Breast epithelium (tissue), 3 donors: ENCODE measurements at regions not wholly inside any gene's neighbourhood (a gene's known extent, or its start where the extent isn't known, plus 50 kb on each side); places are given as distances from the start of the nearest gene placed in this dataset.

ENCODE experiments used
- POLR2A ChIP-seq: fragments of 450-650 bp; IDR thresholded peaks from one replicate; pipeline ENCODE4 v1.6.1; 2016; ENCODE audit warnings: antibody characterized with exemption, mild to moderate bottlenecking, moderate library complexity
- POLR2AphosphoS5 ChIP-seq, 3 donors: sonication (generic); formaldehyde crosslinking; IDR thresholded peaks; one replicate each; pipeline ENCODE4 v1.6.1; 2017; ENCODE audit warnings: antibody characterized with exemption in 3 of 3
- TF ChIP-seq, protein P1 (sequence below), 3 donors: fragments of 450-650 bp; IDR thresholded peaks; one replicate each; pipeline ENCODE4 v1.5.1; 2016 to 2017; ENCODE audit warnings: antibody characterized with exemption in 3 of 3, mild to moderate bottlenecking in 3 of 3, moderate library complexity in 3 of 3

DNA sequence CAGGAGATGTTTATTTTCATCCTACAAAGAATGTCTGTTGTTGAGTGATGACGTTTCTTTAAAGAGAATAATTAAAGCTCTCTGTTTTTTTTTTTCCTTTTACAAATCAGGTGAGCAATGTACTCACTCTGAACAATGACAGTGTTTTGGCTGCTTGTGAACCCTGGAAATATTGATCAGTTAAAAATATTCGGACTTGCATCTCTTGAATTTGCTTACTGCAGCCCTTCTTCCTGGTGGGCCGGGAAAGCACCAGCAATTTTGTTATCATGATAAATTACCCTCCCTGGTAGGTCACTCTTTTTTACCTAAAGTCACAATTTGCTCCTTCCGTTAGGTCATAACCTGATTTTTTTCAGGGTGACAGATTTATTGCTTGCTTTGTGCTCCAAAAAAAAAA is 72.3 kb upstream of the NR5A2 start:
- TF ChIP-seq, protein P1, sequence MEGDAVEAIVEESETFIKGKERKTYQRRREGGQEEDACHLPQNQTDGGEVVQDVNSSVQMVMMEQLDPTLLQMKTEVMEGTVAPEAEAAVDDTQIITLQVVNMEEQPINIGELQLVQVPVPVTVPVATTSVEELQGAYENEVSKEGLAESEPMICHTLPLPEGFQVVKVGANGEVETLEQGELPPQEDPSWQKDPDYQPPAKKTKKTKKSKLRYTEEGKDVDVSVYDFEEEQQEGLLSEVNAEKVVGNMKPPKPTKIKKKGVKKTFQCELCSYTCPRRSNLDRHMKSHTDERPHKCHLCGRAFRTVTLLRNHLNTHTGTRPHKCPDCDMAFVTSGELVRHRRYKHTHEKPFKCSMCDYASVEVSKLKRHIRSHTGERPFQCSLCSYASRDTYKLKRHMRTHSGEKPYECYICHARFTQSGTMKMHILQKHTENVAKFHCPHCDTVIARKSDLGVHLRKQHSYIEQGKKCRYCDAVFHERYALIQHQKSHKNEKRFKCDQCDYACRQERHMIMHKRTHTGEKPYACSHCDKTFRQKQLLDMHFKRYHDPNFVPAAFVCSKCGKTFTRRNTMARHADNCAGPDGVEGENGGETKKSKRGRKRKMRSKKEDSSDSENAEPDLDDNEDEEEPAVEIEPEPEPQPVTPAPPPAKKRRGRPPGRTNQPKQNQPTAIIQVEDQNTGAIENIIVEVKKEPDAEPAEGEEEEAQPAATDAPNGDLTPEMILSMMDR (IDR thresholded peaks at IDR 0.05), result no peak
- TF ChIP-seq POLR2A (no peak), POLR2AphosphoS5 (IDR thresholded peaks at IDR 0.05) (no peak)
